ENCODE measurements at regions not wholly inside any gene's neighbourhood (a gene's known extent, or its start where the extent isn't known, plus 50 kb on each side); places are given as distances from the start of the nearest gene placed in this dataset.

DNA sequence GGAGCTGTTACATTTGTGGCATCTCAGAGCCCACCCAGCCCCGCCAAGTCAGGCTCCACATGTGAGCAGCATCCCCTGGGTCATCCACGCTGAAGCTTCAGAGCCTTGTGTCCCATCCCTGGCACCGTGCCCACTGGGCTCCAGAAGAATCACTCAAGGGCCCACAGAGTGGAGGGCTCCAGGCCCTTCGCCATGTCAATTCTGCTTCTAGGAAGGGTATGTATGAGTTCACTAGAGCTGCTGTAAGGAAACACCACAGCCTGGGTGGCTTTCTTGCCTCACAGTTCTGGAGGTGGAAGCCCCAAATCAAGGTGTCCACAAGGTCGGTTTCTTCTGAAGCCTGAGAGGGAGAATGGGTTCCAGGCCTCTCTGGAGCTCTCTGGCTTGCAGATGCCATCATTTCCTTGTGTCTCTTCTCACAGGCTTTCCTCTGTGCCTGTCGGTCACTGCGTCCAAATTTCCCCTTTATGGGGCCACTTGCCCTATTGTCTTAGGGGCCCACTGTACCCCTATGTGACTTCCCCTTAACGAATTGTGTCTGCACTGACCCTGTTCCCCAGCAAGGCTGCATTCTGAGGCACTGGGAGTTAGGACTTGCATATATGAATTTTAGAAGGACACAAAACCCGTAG is 1476.0 kb downstream of the TBC1D22A start:
- DNase-seq (ENCODE audit: low spot score): no peak

DNA sequence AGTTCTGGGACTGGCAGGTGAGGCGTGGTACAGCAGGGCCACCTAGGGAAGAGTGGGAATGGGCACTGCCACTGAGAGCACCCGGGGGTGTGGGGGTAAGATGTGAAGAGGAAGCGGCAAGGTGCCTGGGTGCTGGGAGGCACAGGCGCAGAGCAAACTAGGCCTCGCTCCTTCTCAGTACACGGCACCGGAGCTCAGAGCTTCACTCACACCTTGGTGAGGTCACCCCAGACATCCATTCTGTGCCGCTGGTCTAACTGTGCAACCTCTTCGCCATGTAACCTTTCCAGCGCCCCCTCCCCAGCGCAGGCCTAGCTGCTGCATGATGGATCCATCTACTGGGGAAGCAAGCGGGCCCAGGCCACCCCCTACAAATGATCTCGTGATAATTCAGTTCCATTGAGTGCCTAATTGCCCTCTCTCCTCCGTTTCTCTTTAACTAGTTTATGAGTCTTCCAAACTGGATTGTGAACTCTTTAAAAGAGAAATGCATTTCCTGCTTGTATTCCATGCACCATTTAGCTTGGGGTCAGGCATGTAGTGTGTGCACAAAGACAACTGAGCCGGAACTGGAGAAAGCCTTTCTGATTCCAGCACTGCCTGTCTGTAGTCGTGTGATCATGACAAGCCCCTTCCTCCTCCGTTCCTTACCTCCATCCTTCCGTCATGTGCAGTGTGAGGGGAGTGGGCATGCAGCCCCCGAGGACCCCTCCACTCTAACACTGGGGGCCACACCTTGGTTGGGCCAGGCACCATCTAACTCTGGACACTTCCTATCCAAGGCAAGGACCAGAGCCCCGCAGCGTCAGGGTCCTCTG is 1475.2 kb downstream of the TBC1D22A start:
- no peak for DNase-seq (ENCODE audit: low spot score)

DNA sequence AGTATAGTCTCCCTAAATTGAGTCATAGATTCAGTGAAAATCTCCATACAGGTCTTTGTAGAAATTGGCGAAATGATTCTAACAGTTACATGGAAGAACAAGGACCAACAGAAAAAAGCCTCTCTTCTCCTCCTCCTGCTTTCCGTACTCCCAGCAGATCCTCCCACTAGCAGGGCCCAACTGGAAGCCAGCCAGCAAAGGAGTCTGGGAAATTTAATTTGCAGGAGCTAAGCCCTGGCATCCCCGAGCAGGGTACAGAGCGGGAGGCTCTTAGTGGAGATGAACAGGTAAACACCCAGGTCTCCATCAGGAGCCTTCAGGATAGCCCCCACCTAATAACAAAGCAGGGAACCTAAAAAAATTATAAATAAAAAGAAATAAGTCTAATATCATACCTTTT is 1473.8 kb downstream of the TBC1D22A start:
- DNase-seq (ENCODE audit: low spot score): no peak

DNA sequence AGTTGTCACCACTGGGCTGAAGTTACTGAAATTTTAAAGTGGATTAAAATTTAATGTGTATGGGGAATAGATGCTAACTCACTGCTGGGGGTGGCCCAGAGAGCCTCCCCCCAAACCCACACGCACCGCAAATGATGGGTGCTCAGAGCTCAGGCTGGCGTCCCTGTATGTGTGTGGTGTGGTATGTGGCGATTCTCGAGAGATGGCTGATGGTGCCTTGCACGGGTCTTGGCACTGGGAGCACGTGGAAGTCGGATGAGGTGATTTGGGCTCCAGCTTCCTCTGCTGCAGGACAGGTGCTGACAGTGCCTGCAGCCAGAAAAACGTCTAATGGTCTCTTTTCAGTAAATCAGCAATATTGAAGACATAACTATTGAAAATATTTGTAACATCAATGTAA is 1473.3 kb downstream of the TBC1D22A start:
- no peak for DNase-seq (ENCODE audit: low spot score)

DNA sequence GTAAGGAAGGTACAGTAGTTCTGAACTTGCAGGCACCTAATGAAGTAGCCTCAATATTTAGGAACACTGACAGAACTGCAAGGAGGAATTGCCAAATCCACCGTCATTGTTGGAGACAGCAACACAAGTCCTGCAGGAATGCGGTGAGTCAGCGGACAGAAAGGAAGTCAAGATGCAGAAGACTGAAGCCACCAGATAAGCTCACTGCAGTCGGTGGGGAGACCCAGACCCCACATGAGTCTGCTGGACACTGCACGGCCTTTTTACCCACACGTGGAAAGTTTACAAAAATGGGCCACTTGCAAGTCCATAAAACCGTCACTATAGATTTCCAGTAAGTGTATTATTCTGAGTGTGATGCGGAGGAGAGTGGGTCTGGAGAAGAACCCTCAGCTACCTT is 1471.6 kb downstream of the TBC1D22A start:
- no peak for DNase-seq (ENCODE audit: low spot score)

DNA sequence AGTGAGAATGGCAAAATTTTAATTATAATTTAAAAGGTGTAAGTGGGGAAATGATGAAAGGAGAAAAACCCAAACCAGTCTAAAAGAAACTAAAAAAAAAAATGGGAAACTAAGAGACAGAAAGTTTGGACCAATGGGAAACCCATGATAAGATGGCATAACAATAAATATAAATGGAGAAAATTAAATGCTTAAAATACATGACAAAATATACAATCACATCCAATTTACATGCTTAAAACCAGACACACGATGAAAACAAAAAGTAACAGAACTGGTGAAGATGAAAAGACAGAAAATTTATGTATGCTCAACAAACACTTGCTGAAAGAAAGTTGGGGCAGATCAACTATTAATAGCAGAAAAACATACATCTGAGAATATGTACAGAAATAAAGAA is 1471.1 kb downstream of the TBC1D22A start:
- no peak for DNase-seq (ENCODE audit: low spot score)

DNA sequence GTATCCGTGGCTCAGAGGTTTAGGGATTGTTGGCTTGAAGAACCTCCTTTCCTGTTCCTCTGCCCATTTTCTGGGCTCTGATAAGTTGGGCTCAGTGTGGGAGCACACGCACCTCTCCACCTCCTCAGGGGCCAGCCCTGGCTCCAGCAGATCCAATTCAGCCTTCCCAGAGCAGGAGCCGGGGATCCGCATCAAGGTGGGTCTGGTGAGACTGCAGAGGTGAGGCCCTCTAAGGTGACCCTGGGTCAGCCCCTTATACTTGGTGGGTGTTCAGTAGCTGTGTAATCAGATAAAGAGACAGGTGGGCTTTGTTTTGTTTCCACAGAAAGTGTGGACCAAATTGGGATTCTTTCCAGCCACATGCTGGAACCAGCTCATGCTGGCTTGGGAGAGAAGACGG is 1466.0 kb downstream of the TBC1D22A start:
- no peak for DNase-seq (ENCODE audit: low spot score)

DNA sequence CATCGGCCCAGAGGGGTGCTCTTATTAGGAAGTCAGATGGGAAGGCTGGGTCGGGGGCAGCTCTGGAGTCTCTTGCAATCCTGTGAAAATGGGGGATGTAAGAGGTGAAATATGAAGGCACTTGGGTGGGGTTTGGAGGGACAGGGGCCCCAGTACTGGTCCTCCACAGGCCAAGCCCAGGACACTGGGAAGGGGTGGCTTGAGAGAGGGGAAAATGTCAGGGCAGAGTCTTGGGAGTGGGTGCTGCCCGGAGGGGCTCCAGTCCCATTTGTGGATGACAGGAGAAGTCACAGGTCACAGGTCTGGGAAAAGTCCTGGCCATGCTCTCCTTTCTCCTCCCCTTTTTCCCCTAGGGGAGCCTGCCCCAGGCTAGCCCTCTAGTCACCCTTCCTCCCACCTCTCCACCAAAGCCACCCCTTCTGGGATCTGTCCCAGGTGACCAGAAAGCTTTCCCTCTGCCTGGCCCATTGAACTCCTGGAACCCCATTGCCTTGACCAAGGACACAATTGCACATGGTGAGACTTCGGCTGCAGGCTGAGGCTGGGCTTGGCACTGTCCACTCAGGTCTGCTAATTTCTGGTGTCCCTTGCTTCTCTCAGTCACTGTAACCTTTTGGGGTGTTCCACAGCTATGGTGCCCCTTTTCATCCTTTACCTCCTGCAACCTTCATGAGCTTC is 1465.0 kb downstream of the TBC1D22A start:
- DNase-seq (ENCODE audit: low spot score): no peak

DNA sequence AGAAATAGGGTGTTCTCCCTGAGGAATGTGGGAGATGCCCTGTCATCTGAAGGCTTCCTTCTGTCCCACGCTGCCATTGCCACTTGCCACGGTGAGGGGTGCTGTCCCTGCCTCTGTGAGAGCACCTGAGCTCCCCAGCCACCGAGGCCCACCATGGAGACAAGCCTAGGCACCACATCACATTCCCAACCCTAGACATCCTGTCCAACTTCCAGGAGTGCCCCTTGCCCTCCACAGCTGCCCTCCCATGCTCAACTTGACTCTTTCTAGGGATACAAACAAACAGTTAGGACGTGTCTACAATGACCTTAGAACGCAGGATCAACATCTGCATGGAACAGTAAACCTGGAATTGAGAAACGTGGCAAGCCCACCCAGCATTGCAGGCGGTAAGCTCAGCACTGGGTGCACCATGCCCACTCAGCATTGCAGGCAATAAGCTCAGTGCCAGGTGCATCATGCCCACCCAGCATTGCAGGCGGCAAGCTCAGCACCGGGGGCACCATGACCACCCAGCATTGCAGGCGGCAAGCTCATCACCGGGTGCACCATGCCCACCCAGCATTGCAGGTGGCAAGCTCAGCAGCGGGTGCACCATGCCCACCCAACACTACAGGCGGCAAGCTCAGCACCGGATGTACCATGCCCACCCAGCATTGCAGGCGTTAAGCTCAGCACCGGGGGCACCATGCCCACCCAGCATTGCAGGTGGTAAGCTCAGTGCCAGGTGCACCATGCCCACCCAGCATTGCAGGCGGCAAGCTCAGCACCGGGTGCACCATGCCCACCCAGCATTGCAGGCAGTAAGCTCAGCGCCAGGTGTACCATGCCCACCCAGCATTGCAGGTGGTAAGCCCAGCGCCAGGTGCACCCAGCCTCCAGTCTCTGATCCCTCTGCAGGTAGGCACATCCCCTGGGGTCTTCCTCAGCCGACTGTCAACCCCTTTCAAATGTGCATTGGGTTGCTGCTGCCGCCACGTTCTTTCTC is 1463.9 kb downstream of the TBC1D22A start:
- no peak for DNase-seq (ENCODE audit: low spot score)

DNA sequence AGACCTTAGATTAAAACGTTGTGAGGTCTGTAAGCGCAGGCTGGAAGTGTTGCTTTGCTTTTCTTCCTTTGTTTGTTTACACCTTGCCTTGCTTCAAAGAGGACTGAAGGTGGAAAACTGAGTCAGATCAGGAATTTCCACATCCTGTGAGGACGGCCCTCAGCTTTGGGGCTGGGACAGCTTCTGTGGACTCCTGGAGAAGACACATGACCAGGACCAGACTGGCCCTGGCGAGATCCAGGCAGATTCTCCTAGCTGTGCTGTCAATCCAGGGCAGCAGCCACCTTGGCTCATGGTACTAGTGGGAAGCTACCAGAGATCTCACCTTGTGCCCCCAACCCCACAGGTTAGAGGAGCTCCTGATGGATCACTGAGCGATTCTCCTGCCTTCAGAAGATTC is 1461.9 kb downstream of the TBC1D22A start:
- DNase-seq (ENCODE audit: low spot score): no peak

DNA sequence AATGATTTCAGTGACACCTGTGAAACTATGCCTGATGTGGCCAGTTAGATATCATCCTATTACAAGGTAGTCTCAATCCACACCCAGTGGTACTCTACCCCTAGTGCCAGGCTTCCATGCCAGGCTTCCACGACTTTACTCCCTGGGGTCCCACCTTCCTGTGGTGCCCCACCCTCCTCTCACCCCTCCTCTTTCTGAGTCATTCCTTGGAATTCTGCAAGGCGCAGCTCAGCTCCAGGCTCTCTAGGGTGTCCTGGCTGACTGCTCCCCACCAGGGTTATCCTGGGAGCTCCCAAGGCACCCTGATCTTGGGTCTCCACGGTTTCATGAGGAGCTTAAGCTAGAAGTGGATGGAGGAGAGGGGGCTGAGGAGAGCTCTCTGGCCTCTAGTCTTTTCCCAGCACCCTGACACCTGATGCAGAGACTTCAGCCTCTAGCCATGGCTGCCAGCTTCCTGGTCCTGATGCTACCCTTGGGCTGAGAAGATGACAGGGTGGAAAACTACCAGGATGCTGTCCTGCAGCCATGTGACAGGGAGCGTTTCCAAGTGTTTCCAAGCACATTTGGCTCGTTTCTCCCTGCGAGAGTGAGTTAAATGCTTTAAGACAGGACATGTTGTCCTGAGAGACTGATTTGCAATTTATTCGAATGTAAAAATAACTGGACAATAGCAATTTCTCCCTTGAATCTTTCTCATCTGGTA is 1461.2 kb downstream of the TBC1D22A start:
- DNase-seq (ENCODE audit: low spot score): no peak

DNA sequence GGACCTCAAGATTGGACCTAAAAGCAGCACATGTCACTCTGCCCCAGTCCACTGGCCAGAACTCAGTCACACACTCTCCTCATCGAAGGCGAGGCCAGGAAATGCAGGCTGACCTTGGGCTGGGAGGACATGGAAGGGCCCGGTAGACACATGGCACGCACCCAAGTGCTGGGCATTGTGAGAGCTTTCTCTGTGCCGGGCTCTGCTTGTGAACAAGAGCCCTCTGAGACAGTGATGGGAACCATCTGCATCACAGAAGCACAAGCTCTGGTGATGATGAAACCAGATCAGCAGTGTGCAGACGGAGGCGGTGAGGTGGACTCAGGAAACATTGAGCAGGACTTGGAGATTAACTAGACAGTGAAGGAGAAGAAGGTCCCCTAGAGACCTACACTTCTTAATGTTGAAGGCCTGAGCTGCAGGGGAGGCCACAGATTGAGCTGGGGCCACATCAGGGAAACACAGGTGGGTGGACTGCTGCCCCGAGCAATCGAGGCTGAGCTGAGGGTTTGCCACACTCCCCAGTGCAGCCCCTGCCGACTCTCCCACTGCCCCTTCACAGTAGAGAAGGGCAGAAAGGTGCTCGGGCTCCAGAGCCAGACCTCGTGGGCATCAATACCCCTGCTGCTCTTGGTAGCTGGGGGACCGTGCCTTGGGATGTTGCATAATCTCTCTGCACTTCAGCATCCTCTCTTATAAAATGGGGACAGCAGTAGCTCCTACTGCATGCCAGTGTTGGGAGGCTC is 1460.5 kb downstream of the TBC1D22A start:
- no peak for DNase-seq (ENCODE audit: low spot score)

DNA sequence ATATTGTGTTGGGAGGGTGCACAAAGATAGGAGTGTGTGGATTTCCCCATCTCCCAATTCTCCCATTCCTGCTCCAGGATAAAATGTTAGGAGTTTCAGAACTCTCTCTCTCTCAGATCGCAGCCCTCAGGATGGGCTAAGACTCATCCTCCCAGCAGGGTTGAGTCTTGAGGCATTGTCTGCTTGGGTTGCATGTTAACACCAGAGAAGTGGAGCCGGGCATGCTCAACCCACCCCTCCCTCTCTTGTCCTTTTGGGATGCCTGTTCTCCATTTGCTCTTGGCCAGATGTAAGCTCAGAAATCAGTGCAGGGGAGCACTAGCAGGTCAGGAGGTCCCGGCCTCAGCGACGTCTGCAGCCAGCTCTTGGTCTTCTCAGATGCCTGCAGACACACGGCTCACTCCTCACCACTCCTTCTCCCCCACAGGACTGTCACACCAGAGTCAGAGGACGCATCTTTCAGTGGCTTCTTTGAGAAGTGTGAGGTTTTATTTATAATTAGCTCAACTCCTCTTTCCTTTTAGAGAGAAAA is 1456.5 kb downstream of the TBC1D22A start:
- no peak for DNase-seq (ENCODE audit: low spot score)

DNA sequence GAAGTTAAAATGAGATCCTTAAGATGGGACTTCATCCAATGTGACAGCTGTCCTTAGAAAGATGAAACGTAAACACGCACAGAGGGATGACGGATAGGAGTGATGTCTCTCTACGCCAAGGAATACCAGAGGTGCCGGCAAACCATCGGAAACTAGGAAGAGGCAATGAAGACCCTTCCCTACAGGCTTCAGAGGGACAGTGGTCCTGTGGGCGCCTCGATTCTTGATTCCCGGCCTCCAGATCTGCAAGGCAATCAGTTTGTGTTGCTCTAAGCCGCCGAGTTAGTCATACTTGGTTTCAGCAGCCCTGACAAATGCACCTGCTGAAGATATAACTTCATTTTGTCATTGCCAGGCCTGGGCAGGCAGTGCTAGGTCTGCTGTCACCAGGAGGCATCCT is 1455.1 kb downstream of the TBC1D22A start:
- DNase-seq (ENCODE audit: low spot score): no peak

DNA sequence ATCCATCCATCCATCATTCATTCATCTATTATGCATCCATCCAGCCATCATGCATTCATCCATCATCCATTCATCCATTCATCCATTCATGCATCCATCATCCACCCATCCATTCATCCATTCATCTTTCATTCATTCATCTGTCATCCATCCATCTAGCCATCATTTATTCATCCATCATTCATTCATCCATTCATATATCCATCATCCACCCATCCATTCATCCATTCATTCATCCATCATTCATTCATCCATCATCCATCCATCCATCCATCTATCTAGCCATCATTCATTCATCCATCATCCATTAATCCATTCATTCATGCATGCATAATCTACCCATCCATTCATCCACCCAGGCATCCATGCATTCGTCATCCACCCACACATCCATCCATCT is 1450.3 kb downstream of the TBC1D22A start:
- no peak for DNase-seq (ENCODE audit: low spot score)

DNA sequence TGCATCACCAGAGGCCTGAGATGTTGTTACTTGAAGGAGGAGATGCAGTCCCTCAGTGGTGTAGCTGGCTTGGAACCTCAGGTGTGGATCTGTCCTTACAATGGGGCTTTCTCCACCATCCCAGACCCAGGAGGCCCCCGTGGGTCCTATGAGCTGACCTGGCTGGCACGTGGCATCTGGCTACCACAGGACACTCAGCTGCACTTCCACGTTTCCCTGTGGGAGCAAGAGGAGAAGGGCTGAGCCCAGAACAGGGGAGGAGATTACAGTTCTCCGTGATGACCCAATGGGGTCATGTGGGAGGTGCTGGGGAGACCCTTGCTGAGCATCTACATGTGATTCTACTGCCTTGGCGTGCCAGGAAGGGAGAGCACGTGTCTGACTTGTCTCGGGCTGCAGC is 1448.4 kb downstream of the TBC1D22A start:
- DNase-seq (ENCODE audit: low spot score): no peak

DNA sequence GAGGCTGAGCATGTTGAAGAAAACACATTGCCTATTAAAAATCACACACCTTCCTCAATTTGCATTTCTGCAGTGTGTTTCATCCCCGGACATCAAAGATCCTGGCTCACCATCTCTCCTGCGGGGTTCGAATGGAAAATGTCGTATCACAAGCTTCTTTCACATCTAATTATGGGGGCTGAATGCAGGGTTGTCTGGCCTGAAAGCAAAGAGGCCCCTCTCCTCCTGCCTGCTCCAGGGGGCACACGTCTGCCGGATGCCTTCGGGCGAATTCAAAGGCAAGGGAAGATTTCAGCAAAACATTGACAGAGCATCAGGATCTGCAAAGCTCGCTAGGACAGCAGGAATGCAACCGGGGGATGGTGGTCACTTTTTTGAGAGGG is 1447.7 kb downstream of the TBC1D22A start:
- no peak for DNase-seq (ENCODE audit: low spot score)

DNA sequence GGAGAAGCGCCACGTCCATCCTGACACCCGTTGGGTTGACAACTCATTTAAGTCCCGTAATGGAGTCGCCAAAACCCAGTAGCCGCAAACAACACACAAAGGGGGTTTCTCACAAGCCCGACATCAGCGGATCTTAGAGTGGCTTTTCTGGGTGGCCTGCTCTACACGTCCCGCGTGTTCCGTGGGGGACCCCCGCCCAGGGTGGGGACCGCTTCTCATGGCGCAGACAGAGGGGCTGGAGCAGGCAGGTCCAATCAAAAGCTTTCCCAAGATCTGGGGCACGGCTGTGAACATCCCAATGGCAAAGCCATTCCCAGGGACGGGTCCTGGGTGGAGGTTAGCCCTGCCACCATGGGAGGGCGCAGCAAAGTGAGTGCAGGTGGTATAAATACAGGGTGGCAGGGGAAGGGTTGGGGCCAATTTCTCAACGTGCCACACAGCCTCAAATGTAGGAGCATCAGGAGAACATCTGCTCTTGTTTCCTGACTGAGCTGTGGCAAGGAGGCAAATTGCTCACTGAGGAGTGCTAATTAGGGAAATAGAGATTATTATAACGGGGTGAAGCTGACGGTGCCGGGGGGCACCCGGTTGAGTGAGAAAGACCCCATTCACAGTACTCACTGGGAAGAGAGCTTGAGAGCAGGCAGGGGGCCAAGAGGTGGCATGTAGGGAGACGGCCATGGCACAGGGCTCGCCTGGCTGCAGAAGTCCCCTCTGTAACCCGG is 1447.2 kb downstream of the TBC1D22A start:
- no peak for DNase-seq (ENCODE audit: low spot score)

DNA sequence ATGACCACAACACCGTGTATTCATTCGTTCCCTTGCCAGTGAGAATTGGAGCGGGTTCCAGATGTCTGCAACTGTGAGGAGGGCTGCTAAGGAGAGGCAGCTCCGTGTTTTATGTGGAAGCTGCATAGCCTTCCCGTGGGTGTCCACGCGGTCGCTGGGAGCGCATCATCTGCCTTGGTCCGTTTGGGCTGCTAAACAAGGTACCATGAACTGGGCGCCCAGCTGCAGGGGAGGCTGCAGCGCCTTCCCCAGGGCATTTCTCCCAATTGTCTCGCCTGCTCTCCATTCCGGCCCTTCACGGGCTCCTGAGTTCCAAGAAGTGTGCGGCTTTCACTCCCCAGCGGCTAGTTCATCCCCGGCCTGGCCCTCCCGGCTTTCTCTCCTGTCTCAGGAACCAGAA is 1446.4 kb downstream of the TBC1D22A start:
- no peak for DNase-seq (ENCODE audit: low spot score)
